Activated T-helper 2 cell treated with anti-CD3 and anti-CD28 coated beads, Interferon-gamma antibody, Interleukin-2, Interleukin-4, amounts not matched to agents 10 μg/mL and 5 μg/mL and 100 μg/mL, durations not matched to agents 14 hours and 24 hours and 36 hours (primary cell): ENCODE measurements at regions not wholly inside any gene's neighbourhood (a gene's known extent, or its start where the extent isn't known, plus 50 kb on each side); places are given as distances from the start of the nearest gene placed in this dataset.

Experiments used
- DNase-seq: peaks from one replicate; pipeline ENCODE4 v3.0.0; 2021; ENCODE audit warnings: low spot score
- H3K27ac Mint-ChIP-seq: one replicate; pipeline ENCODE4 v1.8.0; 2021; ENCODE audit warnings: mixed read lengths
- H3K27me3 Mint-ChIP-seq: one replicate; pipeline ENCODE4 v1.8.0; 2021; ENCODE audit warnings: low read depth, mixed read lengths
- H3K36me3 Mint-ChIP-seq: one replicate; pipeline ENCODE4 v1.8.0; 2021; ENCODE audit warnings: low read depth, mixed read lengths
- H3K4me1 Mint-ChIP-seq: one replicate; pipeline ENCODE4 v1.8.0; 2021; ENCODE audit warnings: low read depth, mixed read lengths
- H3K4me3 Mint-ChIP-seq: one replicate; pipeline ENCODE4 v1.8.0; 2021; ENCODE audit warnings: low read depth, mild to moderate bottlenecking, moderate library complexity, mixed read lengths
- H3K9me3 Mint-ChIP-seq: one replicate; pipeline ENCODE4 v1.8.0; 2021; ENCODE audit warnings: mixed read lengths
- intact Hi-C: fragments of 100-400 bp; cut with micrococcal nuclease; formaldehyde crosslinking; loops from one replicate; pipeline ENCODE4 v1.15.1; 2023

- no peaks in the 10 kb centered on the region for H3K36me3 Mint-ChIP-seq
- intact Hi-C loops: no loop called here
- H3K4me1 Mint-ChIP-seq: no peaks in the 10 kb centered on the region
- no peaks in the 10 kb centered on the region for H3K27me3 Mint-ChIP-seq
- no peak overlapping the region for H3K27ac Mint-ChIP-seq
- DNase-seq: no peak
- no peak overlapping the region for H3K4me3 Mint-ChIP-seq
- H3K9me3 Mint-ChIP-seq: peaks cover 6% of the 10 kb centered on the region
Measured at GRCh38 chr11:15406851-15407351, 292.2 kb downstream of the INSC start.

- DNase-seq: no peak
- intact Hi-C loops: no loop called here
Measured at GRCh38 chr11:15412054-15412453, 297.3 kb downstream of the INSC start.

GRCh38 chr11:15418921-15419320 lies 304.2 kb downstream of the INSC start:
- Mint-ChIP-seq H3K27ac (no peak overlapping the region), H3K9me3 (no peaks in the 10 kb centered on the region), H3K4me3 (no peak overlapping the region), H3K4me1 (no peaks in the 10 kb centered on the region), H3K36me3 (no peaks in the 10 kb centered on the region), H3K27me3 (no peaks in the 10 kb centered on the region)
- intact Hi-C loops: no loop called here
- no peak for DNase-seq

More at GRCh38 chr11:15412054-15412453, 297.3 kb downstream of the INSC start:
- Mint-ChIP-seq H3K27ac (no peak overlapping the region), H3K4me1 (no peaks in the 10 kb centered on the region), H3K27me3 (no peaks in the 10 kb centered on the region), H3K4me3 (no peak overlapping the region), H3K36me3 (no peaks in the 10 kb centered on the region), H3K9me3 (no peaks in the 10 kb centered on the region)

- no peaks in the 10 kb centered on the region for H3K27me3 Mint-ChIP-seq
- no peak for DNase-seq
- H3K9me3 Mint-ChIP-seq: no peaks in the 10 kb centered on the region
- H3K36me3 Mint-ChIP-seq: no peaks in the 10 kb centered on the region
- H3K4me3 Mint-ChIP-seq: no peak overlapping the region
- H3K4me1 Mint-ChIP-seq: no peaks in the 10 kb centered on the region
- intact Hi-C loops: no loop called here
- no peak overlapping the region for H3K27ac Mint-ChIP-seq
Measured at GRCh38 chr11:15419696-15420095, 305.0 kb downstream of the INSC start.

GRCh38 chr11:15430381-15430780 lies 315.7 kb downstream of the INSC start:
- Mint-ChIP-seq H3K27me3 (no peaks in the 10 kb centered on the region), H3K4me3 (no peak overlapping the region), H3K27ac (no peak overlapping the region), H3K36me3 (no peaks in the 10 kb centered on the region), H3K4me1 (no peaks in the 10 kb centered on the region), H3K9me3 (no peaks in the 10 kb centered on the region)
- DNase-seq: no peak
- intact Hi-C loops: no loop called here

- no peak for DNase-seq
- Mint-ChIP-seq H3K27ac (no peak overlapping the region), H3K4me1 (no peaks in the 10 kb centered on the region), H3K36me3 (no peaks in the 10 kb centered on the region), H3K27me3 (no peaks in the 10 kb centered on the region), H3K4me3 (no peak overlapping the region), H3K9me3 (no peaks in the 10 kb centered on the region)
- intact Hi-C loops: no loop called here
Measured at GRCh38 chr11:15434529-15434928, 319.8 kb downstream of the INSC start.

- Mint-ChIP-seq H3K4me1 (no peaks in the 10 kb centered on the region), H3K9me3 (peaks cover 4% of the 10 kb centered on the region)
Measured at GRCh38 chr11:15446315-15446714, 331.6 kb downstream of the INSC start.

GRCh38 chr11:15446929-15447328 lies 332.2 kb downstream of the INSC start:
- no peak overlapping the region for H3K4me3 Mint-ChIP-seq
- H3K4me1 Mint-ChIP-seq: no peaks in the 10 kb centered on the region
- no peaks in the 10 kb centered on the region for H3K27me3 Mint-ChIP-seq
- intact Hi-C loops: no loop called here
- DNase-seq: no peak
- H3K36me3 Mint-ChIP-seq: no peaks in the 10 kb centered on the region
- no peak overlapping the region for H3K27ac Mint-ChIP-seq
- H3K9me3 Mint-ChIP-seq: peaks cover 4% of the 10 kb centered on the region

More at GRCh38 chr11:15446315-15446714, 331.6 kb downstream of the INSC start:
- Mint-ChIP-seq H3K4me3 (no peak overlapping the region), H3K36me3 (no peaks in the 10 kb centered on the region), H3K27me3 (no peaks in the 10 kb centered on the region), H3K27ac (no peak overlapping the region)
- intact Hi-C loops: no loop called here
- no peak for DNase-seq

GRCh38 chr11:15451713-15452112 lies 337.0 kb downstream of the INSC start:
- Mint-ChIP-seq H3K36me3 (no peaks in the 10 kb centered on the region), H3K4me1 (no peaks in the 10 kb centered on the region), H3K27me3 (no peaks in the 10 kb centered on the region), H3K9me3 (no peaks in the 10 kb centered on the region), H3K27ac (no peak overlapping the region), H3K4me3 (no peak overlapping the region)
- intact Hi-C loops: no loop called here
- no peak for DNase-seq

GRCh38 chr11:15453211-15453765 lies 338.6 kb downstream of the INSC start:
- DNase-seq: no peak
- H3K27me3 Mint-ChIP-seq: no peaks in the 10 kb centered on the region
- intact Hi-C loops: no loop called here
- no peaks in the 10 kb centered on the region for H3K4me1 Mint-ChIP-seq
- H3K36me3 Mint-ChIP-seq: no peaks in the 10 kb centered on the region
- H3K4me3 Mint-ChIP-seq: no peak overlapping the region
- H3K27ac Mint-ChIP-seq: no peak overlapping the region
- H3K9me3 Mint-ChIP-seq: no peaks in the 10 kb centered on the region

- H3K27me3 Mint-ChIP-seq: no peaks in the 10 kb centered on the region
- H3K27ac Mint-ChIP-seq: no peak overlapping the region
- intact Hi-C loops: no loop called here
- H3K9me3 Mint-ChIP-seq: no peaks in the 10 kb centered on the region
- no peak for DNase-seq
- no peaks in the 10 kb centered on the region for H3K36me3 Mint-ChIP-seq
- H3K4me1 Mint-ChIP-seq: no peaks in the 10 kb centered on the region
- no peak overlapping the region for H3K4me3 Mint-ChIP-seq
Measured at GRCh38 chr11:15468466-15468865, 353.7 kb downstream of the INSC start.

GRCh38 chr11:15471048-15471894 lies 356.5 kb downstream of the INSC start:
- intact Hi-C loops: no loop called here
- Mint-ChIP-seq H3K4me1 (no peaks in the 10 kb centered on the region), H3K27ac (no peak overlapping the region), H3K9me3 (no peaks in the 10 kb centered on the region), H3K27me3 (no peaks in the 10 kb centered on the region), H3K4me3 (no peak overlapping the region), H3K36me3 (no peaks in the 10 kb centered on the region)
- DNase-seq: no peak
